Erythroblast (primary cell): ENCODE measurements at regions not wholly inside any gene's neighbourhood (a gene's known extent, or its start where the extent isn't known, plus 50 kb on each side); places are given as distances from the start of the nearest gene placed in this dataset.

Experiments used
- DNase-seq, 2 experiments: peaks; one replicate each; lab custom pipeline; 2025; lab: John Stamatoyannopoulos, UW
- GATA1 ChIP-seq: IDR thresholded peaks from 2 replicates; pipeline ENCODE4 v1.6.1; 2011; ENCODE audit warnings: low read depth, mild to moderate bottlenecking, control low read depth, low read length, moderate library complexity
- POLR2A ChIP-seq: IDR thresholded peaks from 2 replicates; pipeline ENCODE4 v1.6.1; 2011; ENCODE audit warnings: mild to moderate bottlenecking, low read length

- TF ChIP-seq POLR2A (no peak), GATA1 (no peak)
- DNase-seq: no peak
These were observed 599.0 kb downstream of the TYW1 start for GRCh38 chr7:67595431-67596180.

- TF ChIP-seq POLR2A (no peak), GATA1 (no peak)
- no peak for DNase-seq
These were observed 600.5 kb downstream of the TYW1 start for GRCh38 chr7:67597161-67597560.

- no peak for TF ChIP-seq GATA1
- no peak for TF ChIP-seq POLR2A
These were observed 601.8 kb downstream of the TYW1 start for GRCh38 chr7:67598469-67598868.

GRCh38 chr7:67599331-67600062 is 602.9 kb downstream of the TYW1 start:
- no peak for DNase-seq
- TF ChIP-seq POLR2A (no peak), GATA1 (no peak)

More at GRCh38 chr7:67598469-67598868, 601.8 kb downstream of the TYW1 start:
- no peak for DNase-seq

- no peak for TF ChIP-seq GATA1
- TF ChIP-seq POLR2A: no peak
- DNase-seq: no peak
These were observed 605.7 kb downstream of the TYW1 start for GRCh38 chr7:67602246-67602887.

- TF ChIP-seq POLR2A (no peak), GATA1 (no peak)
- no peak for DNase-seq
These were observed 608.1 kb downstream of the TYW1 start for GRCh38 chr7:67604461-67605386.

GRCh38 chr7:67608806-67609205 is 612.2 kb downstream of the TYW1 start:
- TF ChIP-seq POLR2A (no peak), GATA1 (no peak)
- no peak for DNase-seq

- no peak for DNase-seq
- TF ChIP-seq POLR2A (no peak), GATA1 (no peak)
These were observed 614.3 kb downstream of the TYW1 start for GRCh38 chr7:67610897-67611296.

GRCh38 chr7:67614843-67615242 is 618.2 kb downstream of the TYW1 start:
- DNase-seq: no peak
- TF ChIP-seq POLR2A (no peak), GATA1 (no peak)

- no peak for DNase-seq
- no peak for TF ChIP-seq POLR2A
- TF ChIP-seq GATA1: no peak
These were observed 619.9 kb downstream of the TYW1 start for GRCh38 chr7:67616517-67616916.

- DNase-seq: no peak
- TF ChIP-seq GATA1 (no peak), POLR2A (no peak)
These were observed 622.0 kb downstream of the TYW1 start for GRCh38 chr7:67618556-67619162.

GRCh38 chr7:67619175-67619574 is 622.5 kb downstream of the TYW1 start:
- no peak for DNase-seq
- TF ChIP-seq POLR2A (no peak), GATA1 (no peak)

- DNase-seq: no peak
These were observed 623.7 kb downstream of the TYW1 start for GRCh38 chr7:67620216-67620933.

More at GRCh38 chr7:67620216-67620933, 623.7 kb downstream of the TYW1 start:
- TF ChIP-seq POLR2A: no peak
- TF ChIP-seq GATA1: no peak
